AG08395 (cell line): ENCODE measurements at regions not wholly inside any gene's neighbourhood (a gene's known extent, or its start where the extent isn't known, plus 50 kb on each side); places are given as distances from the start of the nearest gene placed in this dataset.

ENCODE experiments used
- DNase-seq: peaks from one replicate; pipeline ENCODE4 v3.0.0; 2012; ENCODE audit warnings: mixed read lengths, low spot score

DNA sequence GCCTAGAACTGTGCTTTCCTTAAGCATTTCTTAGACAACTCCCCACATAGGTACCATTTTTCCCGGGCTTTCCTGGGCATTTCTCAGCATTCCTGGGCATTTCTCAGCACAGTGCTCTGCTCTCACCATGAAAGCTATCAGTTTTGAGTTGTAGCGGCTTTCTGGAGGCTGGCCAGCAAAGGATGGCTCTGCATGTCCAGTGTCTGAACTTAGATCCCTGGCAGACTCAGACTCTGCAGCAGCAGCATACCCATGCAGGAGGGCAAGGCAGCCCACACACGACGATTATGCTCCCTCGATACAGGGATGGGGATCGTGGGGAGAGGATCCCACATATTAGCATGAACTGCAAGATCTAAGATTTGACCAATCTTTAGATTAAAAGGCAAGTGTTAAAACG is 248.9 kb upstream of the MKI67 start:
- no peak for DNase-seq

DNA sequence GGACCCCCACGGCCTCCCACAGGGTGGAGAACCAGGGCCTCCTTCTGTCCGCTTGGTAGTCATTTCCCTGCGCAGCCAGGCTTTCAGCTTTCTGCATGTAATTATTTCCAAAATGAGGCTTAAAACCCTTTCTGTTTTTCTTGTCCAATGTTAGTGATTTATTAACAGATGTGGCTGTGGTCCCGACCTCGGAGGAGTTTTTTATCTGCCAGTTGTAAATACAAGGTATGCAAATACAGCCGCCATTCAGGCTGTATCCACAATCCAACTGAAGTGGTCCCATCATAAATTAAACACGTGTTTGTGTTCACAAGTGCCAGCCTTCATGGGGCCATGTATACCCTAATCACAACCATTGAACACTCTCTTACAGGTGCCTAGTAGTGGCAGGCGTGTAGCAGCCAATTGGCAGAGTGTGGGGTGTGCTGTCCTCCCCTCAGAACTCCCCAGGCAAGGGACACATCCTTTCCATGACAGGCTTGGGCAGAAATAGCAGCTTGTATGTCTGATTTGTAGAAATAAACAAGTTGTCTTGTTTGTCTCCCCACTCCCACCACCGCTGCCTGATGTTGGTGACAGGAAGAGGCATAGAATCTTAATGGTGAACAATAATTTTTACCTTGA is 251.3 kb upstream of the MKI67 start:
- no peak for DNase-seq

DNA sequence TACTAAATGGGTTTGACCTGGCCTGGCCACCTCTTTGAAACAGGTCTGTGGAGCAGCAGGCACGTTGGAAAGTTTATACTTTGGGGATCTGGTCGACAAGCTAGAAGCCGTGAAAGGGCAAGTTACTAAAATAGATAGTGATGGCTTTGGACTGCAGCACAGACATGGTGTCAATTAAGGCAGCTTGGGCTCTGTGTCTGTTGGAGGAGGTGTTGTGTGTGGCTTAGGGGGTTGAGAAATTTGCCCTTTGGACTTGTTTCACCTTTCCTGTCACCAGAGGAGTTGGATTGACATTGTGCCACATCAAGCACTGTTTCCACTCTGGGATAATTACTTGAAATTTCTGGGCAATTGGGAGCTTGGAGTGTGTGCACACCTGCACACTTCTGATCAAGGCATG is 251.8 kb upstream of the MKI67 start:
- DNase-seq: no peak

DNA sequence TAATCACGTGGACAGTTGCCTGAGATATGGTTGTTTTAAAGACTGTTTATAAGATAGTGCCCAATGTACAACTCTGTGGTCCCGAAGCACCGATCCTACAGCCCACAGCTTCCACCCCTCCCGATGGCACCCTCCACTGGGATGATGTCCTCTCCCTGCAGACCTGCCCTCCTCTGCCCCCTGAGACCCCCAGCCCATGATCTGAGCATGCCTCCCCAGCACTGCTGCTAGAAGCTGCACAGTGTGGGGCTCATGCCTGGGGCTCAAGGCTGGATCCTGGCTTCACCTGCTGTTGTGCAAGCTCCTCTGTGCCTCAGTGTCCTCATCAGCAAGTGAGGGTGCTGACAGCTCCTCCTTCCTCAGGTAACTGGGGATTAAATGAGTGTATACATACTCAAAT is 254.7 kb upstream of the MKI67 start:
- DNase-seq: no peak

DNA sequence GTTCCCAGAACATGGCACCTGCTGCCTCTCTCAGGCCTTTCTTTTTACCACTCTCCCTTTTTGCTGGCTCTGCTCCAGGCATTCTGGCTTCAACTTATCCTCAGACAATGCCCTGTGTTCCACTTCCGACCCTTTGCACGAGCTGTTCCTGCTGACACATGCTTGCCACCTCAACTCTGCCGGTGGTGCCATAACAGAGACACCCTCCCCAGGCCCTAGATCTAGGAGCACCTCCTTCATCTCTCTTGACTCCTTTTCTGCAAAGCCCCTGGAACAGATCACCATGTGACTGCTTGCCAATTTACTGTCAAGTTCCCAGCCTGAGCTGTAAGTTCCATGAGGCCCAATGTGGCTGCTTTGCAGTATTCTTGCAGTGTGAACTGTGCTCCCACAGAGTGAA is 256.0 kb upstream of the MKI67 start:
- DNase-seq: no peak

DNA sequence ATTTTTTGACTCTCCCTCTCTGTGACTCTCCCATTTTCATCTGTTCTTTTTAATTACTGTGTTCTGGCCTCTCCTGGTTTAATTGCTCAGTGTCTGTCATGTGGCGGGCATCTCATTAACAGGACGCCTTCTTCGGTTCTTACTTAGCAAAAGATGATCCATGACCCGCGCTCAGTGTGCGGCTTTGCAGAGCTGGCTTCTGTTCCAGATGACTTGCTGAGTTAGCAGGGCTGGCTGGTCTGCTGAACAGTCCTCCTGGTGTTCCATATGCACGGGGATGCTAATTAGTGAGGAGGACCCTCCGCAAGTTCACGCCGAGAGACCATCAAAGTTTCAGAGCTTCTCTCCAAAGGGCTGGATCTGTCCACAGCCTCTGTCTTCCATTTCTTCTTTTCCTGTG is 258.6 kb upstream of the MKI67 start:
- no peak for DNase-seq

DNA sequence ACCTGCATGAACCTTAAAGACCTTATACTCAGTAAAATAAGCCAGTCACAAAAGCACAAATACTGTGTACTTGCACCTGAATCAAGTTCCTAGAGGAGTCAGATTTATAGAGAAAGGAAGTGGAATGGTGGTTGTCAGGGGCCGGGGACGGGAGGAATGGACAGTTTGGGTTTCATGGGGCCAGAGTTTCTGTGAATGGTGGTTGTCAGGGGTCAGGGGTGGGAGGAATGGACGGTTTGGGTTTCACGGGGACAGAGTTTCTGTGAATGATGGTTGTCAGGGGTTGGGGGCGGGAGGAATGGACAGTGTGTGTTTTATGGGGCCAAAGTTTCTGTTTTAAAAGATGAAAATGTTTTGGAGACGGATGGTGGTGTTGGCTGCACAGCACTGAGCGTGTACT is 260.0 kb upstream of the MKI67 start:
- DNase-seq: no peak

DNA sequence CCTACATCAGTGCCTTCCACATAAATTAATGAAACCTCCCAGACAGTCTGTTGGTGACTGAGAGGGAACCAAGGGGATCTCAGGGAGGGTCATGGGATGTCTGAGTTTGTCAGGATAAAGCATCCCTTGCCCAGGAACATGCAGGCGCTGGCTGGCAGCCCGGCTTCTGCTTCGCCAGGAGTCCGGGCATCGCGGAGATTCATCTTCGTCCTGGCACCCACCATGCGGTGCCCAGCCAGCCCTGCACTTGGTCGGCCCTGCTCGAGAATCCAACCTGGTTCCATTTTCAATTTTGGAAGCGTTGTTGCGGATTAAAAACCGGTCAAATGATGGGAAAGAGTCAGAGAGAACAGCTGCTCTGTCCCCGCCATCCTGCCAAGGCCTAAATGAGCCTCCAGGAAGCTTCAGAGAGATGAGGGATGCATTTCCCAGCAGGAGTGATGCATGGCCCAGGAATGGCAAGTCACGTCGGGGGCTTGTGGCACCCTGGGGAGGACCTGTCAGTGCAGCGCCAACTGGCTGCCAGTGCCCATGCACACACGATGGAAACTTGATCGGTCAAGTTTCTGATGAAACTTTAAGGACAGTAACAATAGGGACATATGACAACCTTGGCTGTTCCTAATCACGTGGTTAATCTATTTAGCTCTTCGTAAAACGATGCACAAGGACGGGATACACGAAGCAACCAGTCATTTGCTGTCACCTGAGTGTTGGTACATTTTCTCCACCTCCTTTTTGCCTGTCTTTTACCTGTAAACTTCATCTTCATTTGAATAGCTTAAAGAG is 260.8 kb upstream of the MKI67 start:
- DNase-seq: no peak

DNA sequence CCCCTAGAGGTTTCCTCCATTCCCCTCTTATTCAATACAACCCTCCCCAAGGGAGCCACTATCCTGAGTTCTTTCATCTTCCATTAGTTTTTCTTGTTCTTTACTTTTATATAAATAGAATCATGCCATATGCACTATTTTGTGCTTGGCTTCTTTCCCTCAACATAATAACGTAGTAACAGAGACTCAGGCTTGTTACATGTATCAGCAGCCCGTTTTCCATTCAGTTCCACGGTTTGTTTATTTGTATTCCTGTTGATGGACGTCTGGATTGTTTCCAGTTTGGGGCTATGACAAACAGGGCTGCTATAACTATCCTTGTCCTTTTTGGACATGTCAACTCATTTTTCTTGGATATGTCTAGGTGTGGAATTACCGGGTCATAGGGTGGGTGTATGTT is 264.4 kb upstream of the MKI67 start:
- DNase-seq: no peak

DNA sequence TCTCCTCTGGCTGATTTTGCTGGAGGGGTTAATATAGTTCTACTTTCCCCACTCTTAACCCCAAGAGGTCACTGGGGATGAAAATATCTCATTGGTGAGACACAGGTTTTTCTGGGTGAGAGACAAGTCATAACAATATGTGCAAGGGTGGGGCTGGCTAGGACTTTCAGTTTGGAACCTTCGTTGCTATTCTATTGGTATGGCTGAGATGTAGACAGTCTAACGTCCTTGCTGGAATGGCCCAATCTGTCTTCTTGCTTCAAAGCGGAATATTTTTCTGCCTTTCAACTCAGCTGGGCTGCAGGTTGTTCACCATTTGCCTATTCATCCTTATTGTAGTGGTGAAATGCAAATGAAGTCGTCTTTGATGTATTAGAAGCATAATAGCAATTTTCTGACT is 267.3 kb upstream of the MKI67 start:
- no peak for DNase-seq

DNA sequence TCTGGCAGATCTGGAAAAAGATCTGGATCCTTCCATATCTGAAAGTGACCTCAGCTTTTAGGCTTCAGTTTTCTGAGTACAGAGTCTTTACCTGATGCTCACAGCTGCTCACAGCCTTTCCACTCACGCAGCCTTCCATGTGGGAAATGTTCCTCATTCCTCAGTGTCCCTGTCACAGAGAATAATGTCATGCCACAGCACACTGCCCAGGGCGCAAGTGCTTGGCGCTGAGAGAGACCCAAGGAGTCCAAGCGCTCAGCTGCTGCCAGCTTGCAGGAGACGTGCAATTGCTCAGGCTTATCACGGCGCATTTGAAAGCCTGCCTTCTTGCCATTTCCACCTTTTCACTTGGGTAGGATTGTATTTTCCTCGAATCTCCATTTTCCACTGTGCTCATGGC is 271.9 kb upstream of the MKI67 start:
- DNase-seq: no peak

DNA sequence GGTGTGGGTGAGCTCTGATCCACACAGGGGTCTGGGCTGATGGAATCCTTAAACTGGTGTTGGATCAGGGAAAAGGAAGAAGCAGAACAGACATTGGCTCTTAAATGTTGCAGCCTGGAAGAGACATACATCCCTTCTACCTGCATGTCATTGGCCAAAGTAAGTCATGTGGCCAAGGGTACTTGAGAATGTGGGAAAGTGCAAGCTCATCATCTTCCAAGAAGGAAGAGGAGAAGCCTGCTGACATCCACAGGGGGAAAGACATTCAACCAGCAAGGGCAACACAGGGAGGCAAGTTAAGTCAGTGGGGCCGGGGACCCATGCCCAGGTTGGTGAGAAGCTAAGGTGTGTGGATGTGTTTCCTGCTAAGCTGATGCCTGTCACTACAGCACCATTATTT is 272.8 kb upstream of the MKI67 start:
- no peak for DNase-seq

DNA sequence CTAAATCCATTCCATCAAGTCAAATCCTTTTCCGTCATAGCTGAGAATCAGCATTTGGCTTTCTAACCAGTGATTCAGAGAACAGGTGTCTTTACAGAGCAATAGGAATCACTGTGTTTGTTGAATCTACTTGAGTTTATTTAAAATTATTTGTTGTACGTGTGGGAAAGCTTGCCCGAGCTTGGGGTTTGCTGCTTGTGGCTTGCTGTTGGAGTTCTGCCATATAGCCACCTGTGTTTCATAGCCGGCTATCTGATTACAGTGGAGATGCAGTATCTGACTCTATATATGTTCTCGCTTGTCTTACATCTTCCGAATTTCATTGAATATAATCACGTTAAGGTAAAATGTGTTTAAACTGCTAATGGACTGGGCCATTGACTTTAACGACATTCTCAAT is 274.3 kb upstream of the MKI67 start:
- DNase-seq: no peak

DNA sequence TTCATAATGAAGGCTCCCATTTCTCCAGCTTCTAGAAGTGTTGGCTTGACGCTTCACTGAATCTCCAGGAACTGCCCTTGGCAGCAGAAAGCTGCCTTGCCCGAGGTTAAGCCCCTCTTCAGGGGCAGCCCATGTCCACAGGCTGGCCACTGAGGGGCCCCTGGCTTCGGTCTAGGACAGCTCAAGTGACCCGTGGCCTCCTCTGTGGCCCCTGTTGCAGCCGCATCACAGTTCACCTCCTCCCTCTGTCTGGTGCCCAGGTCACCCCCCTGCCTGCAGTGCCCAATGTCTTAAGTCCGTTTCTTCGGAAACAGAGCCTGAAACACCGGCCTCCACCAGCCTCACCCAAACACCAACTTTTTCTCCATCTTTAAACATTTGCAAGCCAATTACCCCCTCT is 279.2 kb upstream of the MKI67 start:
- DNase-seq: no peak

DNA sequence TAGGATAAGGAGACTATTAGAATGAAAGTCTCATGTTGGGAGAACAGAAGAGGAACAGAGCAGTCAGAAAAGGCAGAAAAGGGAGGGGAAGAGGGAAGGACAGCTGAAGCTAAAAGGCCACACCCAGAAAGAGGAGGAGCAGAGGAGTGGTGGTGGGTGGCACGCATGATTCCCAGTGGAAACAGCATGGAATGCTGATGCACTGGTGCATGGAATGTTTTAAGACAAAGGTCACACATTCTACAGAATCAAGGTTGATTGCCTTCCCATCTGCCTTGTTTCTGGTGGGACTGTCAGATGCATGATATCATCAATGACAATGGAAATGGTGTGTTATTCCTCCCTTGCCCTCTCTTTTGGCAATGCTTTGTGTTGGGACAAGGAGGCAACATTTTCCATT is 285.4 kb upstream of the MKI67 start:
- no peak for DNase-seq

DNA sequence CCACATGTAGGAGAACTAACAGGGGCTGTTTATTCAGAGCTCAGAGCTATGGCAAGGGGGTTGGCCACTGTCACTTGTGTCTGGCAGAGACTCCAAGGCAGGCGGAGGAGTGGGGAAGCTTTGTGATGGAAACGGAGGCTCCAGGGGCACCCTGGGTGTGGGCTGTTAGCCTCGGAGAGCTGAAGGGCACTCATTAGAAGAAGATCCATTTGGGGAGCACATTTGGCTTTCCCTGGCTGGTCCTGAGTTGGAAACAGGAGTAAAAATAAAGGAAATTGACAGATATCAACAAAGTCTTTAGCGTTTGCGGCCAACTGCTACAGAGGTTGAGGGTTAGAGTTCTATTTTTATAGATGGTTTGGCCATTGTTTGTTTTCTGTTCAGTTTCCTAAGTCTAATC is 288.3 kb upstream of the MKI67 start:
- no peak for DNase-seq

DNA sequence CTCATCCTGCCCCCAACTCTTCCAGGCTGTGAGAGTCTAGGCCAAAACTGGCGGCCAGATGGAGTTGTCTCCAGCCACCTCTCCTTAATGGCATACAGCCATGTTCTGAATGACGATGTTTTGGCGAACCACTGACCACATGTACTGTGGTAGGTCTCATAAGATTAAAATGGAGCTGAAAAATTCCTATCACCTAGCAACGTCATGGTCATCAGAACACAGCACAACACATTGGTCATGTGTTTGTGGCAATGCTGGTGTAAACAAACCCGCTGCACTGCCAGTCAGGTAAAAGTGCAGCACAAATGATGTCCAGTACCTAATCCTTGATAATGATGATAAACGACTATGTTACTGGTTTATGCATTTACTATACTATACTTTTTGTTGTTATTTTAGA is 290.0 kb upstream of the MKI67 start:
- DNase-seq: no peak

DNA sequence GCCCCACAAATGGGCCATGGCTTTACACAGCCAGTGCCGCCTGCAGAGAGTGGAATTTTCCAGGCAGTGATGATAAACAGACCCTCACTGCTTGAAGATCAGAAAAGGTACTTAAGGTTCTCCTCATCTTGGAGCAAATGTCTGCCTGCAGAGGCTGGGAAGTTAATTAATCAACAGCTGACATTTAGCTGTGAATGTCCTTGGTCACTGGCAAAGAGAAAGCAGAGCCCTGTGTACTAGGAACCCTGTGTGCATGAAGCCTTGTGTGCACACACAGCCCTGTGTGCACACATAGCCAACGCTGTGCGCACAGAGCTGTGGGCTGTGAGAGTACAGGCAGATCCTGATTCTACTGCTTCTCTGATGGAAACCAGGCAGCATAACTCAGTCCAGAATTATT is 291.6 kb upstream of the MKI67 start:
- DNase-seq: no peak

DNA sequence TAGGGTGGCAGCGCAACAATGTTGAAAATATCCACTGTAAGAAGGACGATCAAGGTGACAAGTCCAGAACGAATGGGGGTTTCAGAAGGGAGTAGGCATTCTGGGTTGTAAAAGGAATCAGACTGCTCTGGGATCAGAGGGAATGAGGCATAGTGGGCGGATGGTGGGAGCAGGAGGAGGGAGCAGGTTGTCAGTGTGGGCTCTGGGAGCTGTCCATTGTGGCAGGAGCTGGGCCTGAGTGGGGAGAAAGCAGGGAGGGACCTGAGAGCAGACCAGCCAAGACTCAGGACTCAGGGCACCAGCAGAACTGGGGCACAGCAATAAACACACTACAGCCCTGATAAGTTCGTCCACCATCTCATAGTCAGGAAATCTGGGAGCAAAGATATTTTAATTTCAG is 292.6 kb upstream of the MKI67 start:
- DNase-seq: no peak

DNA sequence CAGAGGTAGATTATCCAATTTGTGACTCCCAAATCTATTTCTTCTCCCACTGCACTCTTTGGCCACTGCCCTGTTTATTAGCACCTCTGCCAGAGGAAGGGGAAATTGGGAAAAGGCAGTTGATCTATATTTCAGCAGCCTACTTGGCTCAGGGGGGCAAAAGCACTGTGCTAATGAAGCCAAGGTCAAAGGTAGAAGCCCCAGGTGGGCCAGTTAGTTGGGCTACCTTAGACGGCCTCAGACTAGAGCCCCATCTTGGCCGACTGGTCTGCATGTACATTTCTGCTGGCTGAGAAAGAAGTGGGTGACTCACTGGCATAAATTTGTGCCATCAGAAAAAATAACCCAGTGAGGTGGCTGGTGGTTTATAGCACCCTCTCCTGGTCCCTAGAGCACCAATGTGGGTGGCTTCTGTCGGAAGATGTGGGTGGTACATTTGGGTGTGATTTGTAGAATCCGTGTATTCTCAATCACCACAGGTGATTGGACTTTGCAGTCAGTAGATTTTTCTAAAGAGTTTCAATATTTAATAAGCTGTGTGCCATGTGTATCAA is 293.3 kb upstream of the MKI67 start:
- DNase-seq: no peak

DNA sequence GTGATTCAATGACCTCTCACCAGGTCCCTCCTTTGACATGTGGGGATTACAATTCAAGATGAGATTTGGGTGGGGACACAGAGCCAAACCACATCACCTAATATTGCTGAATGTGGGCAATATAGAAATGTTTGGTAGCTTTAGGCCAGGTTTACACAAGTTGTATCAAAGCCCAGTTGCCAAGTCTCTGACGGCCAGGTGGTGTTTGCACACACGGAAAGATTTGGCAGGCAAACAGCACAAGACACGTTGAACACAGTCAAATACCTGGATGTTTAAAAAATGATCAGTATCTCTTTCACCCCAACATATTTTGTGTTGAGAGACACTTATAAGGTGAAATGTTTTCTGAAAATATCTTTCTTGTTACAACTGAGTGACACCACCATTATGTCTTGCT is 294.4 kb upstream of the MKI67 start:
- no peak for DNase-seq

DNA sequence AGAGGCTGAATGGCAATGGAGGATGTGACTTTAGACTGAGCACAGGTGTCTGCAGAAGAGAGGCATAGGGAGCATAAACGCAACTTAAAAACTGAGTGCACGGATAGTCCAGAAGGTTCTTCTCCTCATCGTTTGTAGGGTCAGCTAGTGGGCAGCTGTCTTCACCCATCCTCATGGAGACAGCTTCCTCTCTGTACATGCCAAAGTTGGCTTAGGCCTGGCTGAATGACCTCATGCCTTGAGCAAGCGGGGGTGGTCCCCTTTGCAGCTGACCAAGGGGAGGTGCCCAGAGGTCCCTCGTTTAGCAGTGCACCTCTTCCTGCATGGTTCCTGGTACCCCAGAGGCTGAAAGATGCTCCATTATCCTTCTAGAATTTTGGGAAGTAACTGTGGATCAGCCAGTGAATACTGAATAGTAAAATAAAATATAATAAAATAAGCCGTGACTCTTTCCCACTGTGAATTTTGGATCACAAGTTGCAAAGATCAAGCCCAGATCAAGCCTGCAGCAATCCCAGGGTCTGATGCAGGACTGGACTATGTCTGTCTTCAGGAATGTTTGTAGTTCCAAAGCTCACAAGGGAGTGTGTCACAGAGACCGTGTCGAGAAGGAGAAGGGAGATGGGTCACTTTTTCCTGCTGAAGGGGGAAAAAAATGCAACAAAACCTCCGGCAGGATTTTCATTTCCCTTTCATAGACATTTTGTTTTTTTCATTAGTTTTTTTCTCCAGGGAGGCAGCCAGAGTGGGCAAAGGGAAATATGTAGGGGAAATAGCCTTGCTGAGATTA is 295.3 kb upstream of the MKI67 start:
- DNase-seq: no peak

DNA sequence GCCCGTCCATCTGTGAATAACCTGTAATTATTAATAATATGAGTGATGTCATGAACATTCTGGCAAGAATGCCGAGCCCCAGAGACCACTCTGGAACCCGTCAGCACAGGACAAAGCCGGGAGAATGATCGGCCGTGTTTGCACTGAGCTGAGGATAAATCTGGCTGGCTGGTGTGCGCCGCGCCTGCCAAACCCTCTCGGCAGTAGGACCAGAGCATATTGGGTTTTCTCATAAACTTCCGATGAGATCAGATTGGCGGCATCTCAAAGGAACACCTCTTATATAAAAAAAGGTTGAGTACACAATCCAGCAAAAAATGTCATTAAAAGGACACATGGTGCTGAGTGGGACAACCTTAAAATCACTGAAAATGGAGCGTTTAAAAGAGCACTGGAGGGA is 296.0 kb upstream of the MKI67 start:
- DNase-seq: no peak
